GM12878 (cell line): ENCODE measurements at regions not wholly inside any gene's neighbourhood (a gene's known extent, or its start where the extent isn't known, plus 50 kb on each side); places are given as distances from the start of the nearest gene placed in this dataset.

ENCODE experiments used
- ATAC-seq: fragments of 200-7000 bp; cut with Tn5 transposase; 3 replicates; pipeline ENCODE4 v1.9.1; 2020; ENCODE audit warnings: mild to moderate bottlenecking, moderate library complexity
- BruUV-seq: library from RNA; stranded (reverse); fragments of 400-500 nt; replicated peaks from 2 replicates; lab custom pipeline; 2021; lab: Mats Ljungman, UMichigan
- CTCF ChIA-PET: fragments of 300-600 bp; sonication (Branson Sonifier 250); formaldehyde crosslinking; extraction: SDS; loops from one replicate; lab custom pipeline; 2021; ENCODE audit warnings: inconsistent platforms; lab: Yijun Ruan, JAX
- POLR2A ChIA-PET: fragments of 350-600 bp; formaldehyde crosslinking; extraction: SDS; loops from one replicate; lab custom pipeline; 2021; ENCODE audit warnings: inconsistent platforms; lab: Charles Lee
- RAD21 ChIA-PET: fragments of 300-600 bp; sonication (Branson Sonifier 250); formaldehyde crosslinking; loops from one replicate; lab custom pipeline; 2023; ENCODE audit warnings: antibody characterized with exemption; ENCODE audit not compliant: unreplicated experiment; lab: Charles Lee
- SMC1A ChIA-PET: fragments of 300-600 bp; sonication (Branson Sonifier 250); formaldehyde crosslinking; loops from one replicate; lab custom pipeline; 2023; ENCODE audit not compliant: unreplicated experiment, uncharacterized antibody; lab: Charles Lee
- DNase-seq: peaks from one replicate; pipeline ENCODE4 v3.0.0-alpha.2; 2011; ENCODE audit warnings: low read depth, low spot score
- FAIRE-seq: peaks from 3 replicates; lab custom pipeline; 2011; peaks lifted over from hg19 to GRCh38; lab: Jason Lieb, UNC
- H2AFZ ChIP-seq: 2 replicates; pipeline ENCODE4 v1.6.0; 2011; ENCODE audit warnings: low read depth, low read length, control low read depth; ENCODE audit not compliant: control insufficient read depth
- H3K27ac ChIP-seq: 2 replicates; pipeline ENCODE4 v1.5.1; 2011; ENCODE audit warnings: control low read depth; ENCODE audit not compliant: control insufficient read depth, insufficient read depth
- H3K27me3 ChIP-seq, 2 experiments: replicated peaks in 1 of 2; 2 replicates each; pipeline versions ENCODE4 v1.6.0 to v1.6.1; 2011; ENCODE audit warnings: low read length in 1 of 2; ENCODE audit not compliant: control insufficient read depth in 2 of 2, insufficient read depth in 2 of 2
- H3K36me3 ChIP-seq, 2 experiments: 2 replicates each; pipeline ENCODE4 v1.5.1; 2011; ENCODE audit warnings: low read length in 1 of 2; ENCODE audit not compliant: control insufficient read depth in 2 of 2, insufficient read depth in 2 of 2
- H3K4me1 ChIP-seq: 2 replicates; pipeline ENCODE4 v1.6.1; 2011; ENCODE audit warnings: mild to moderate bottlenecking, low read length, moderate library complexity, mixed read lengths; ENCODE audit not compliant: control insufficient read depth, insufficient read depth
- H3K4me2 ChIP-seq: 2 replicates; pipeline ENCODE4 v1.6.0; 2011; ENCODE audit warnings: control low read depth; ENCODE audit not compliant: control insufficient read depth, insufficient read depth
- H3K4me3 ChIP-seq: fragments of 200-600 bp; sonication (generic); 2 replicates; pipeline ENCODE4 v1.5.1; 2016
- H3K79me2 ChIP-seq: 2 replicates; pipeline ENCODE4 v1.6.0; 2011; ENCODE audit warnings: low read length; ENCODE audit not compliant: control insufficient read depth, insufficient read depth
- H3K9ac ChIP-seq: 2 replicates; pipeline ENCODE4 v1.8.0; 2011; ENCODE audit warnings: low read length, control low read depth, mixed read lengths; ENCODE audit not compliant: control insufficient read depth, insufficient read depth
- H3K9me3 ChIP-seq: replicated peaks from 3 replicates; pipeline ENCODE4 v1.5.1; 2011; ENCODE audit warnings: mild to moderate bottlenecking, low read length; ENCODE audit not compliant: control insufficient read depth, insufficient read depth
- H4K20me1 ChIP-seq: 2 replicates; pipeline ENCODE4 v1.6.0; 2011; ENCODE audit not compliant: control insufficient read depth, insufficient read depth
- CBFB ChIP-seq: IDR thresholded peaks from 2 replicates; pipeline ENCODE4 v1.6.1; 2016; ENCODE audit warnings: antibody characterized with exemption, low read depth
- CEBPB ChIP-seq, 2 experiments: fragments of 150-350 bp in 1 of 2; IDR thresholded peaks; 2 replicates each; pipeline ENCODE4 v1.6.1; 2012 to 2014; ENCODE audit warnings: low read depth in 2 of 2, low read length in 2 of 2, borderline replicate concordance in 1 of 2, inconsistent platforms in 1 of 2
- CHD1 ChIP-seq: IDR thresholded peaks from 2 replicates; pipeline ENCODE4 v1.6.1; 2012; ENCODE audit warnings: low read depth, low read length, improper control_type of control experiment
- HCFC1 ChIP-seq: fragments of 150-350 bp; IDR thresholded peaks from 2 replicates; pipeline ENCODE4 v1.6.1; 2014; ENCODE audit warnings: low read length
- HDAC2 ChIP-seq: fragments of 200-600 bp; sonication (generic); IDR thresholded peaks from 2 replicates; pipeline ENCODE4 v1.6.1; 2017
- IKZF1 ChIP-seq: fragments of 450-650 bp; conservative IDR thresholded peaks from 2 replicates; pipeline ENCODE4 v1.6.1; 2017; ENCODE audit warnings: antibody characterized with exemption, mild to moderate bottlenecking
- IRF4 ChIP-seq: IDR thresholded peaks from 2 replicates; pipeline ENCODE4 v1.6.1; 2011; ENCODE audit warnings: low read depth, low read length
- JUNB ChIP-seq: IDR thresholded peaks from 2 replicates; pipeline ENCODE4 v1.6.1; 2016; ENCODE audit warnings: antibody characterized with exemption, mild to moderate bottlenecking
- MXI1 ChIP-seq: fragments of 150-350 bp; IDR thresholded peaks from 2 replicates; pipeline ENCODE4 v1.6.1; 2011; ENCODE audit warnings: low read depth, mild to moderate bottlenecking, inconsistent platforms, low read length, improper control_type of control experiment
- MYC ChIP-seq: IDR thresholded peaks from 2 replicates; pipeline ENCODE4 v1.6.1; 2011; ENCODE audit warnings: mild to moderate bottlenecking, low read length, moderate library complexity, inconsistent platforms; ENCODE audit not compliant: insufficient read depth, insufficient replicate concordance, insufficient read length, severe bottlenecking
- PML ChIP-seq: IDR thresholded peaks from 2 replicates; pipeline ENCODE4 v1.6.1; 2012; ENCODE audit warnings: low read length, inconsistent platforms
- POLR2AphosphoS2 ChIP-seq: IDR thresholded peaks from 2 replicates; pipeline ENCODE4 v1.6.1; 2011; ENCODE audit warnings: low read depth, mild to moderate bottlenecking, low read length, improper control_type of control experiment, moderate library complexity
- RAD21 ChIP-seq: IDR thresholded peaks from 2 replicates; pipeline ENCODE4 v1.6.1; 2011; ENCODE audit warnings: mild to moderate bottlenecking, low read depth, low read length, moderate library complexity; ENCODE audit not compliant: insufficient read depth
- SMAD5 ChIP-seq: IDR thresholded peaks from 2 replicates; pipeline ENCODE4 v1.6.1; 2016; ENCODE audit warnings: antibody characterized with exemption, low read depth
- SREBF1 ChIP-seq: IDR thresholded peaks from 2 replicates; pipeline ENCODE4 v1.6.1; 2012; ENCODE audit warnings: mild to moderate bottlenecking, low read length
- ZNF24 ChIP-seq: fragments of 450-650 bp; IDR thresholded peaks from 2 replicates; pipeline ENCODE4 v1.6.1; 2017; ENCODE audit warnings: antibody characterized with exemption, mild to moderate bottlenecking
- ZNF384 ChIP-seq: IDR thresholded peaks from 2 replicates; pipeline ENCODE4 v1.6.1; 2012; ENCODE audit warnings: low read depth, mild to moderate bottlenecking, low read length, improper control_type of control experiment, borderline replicate concordance
- ZSCAN29 ChIP-seq: fragments of 450-650 bp; IDR thresholded peaks from 2 replicates; pipeline ENCODE4 v1.6.1; 2017; ENCODE audit warnings: mild to moderate bottlenecking, moderate library complexity
- WGBS: methylation state at CpG from one replicate; pipeline ENCODE4 v1.1.6; 2016; ENCODE audit warnings: low lambda C conversion rate; ENCODE audit not compliant: insufficient replicate concordance, insufficient coverage; ENCODE audit errors: missing lambda C conversion rate; 5-methylcytosine and 5-hydroxymethylcytosine counted together
- in situ Hi-C: fragments of 300-500 bp; cut with MboI; formaldehyde crosslinking; loops from 9 replicates; pipeline ENCODE4 v1.14.3; 2018; ENCODE audit warnings: mixed read lengths
- intact Hi-C: fragments of 100-400 bp; cut with micrococcal nuclease; formaldehyde crosslinking; loops from one replicate; pipeline ENCODE4 v1.14.2; 2022; ENCODE audit not compliant: unreplicated experiment
- TF ChIP-seq, protein P1 (sequence below), 3 experiments: IDR thresholded peaks in 2 of 3; conservative IDR thresholded peaks in 1 of 3; 2 replicates each; pipeline ENCODE4 v1.5.1; 2011; ENCODE audit warnings: low read depth in 3 of 3, low read length in 3 of 3, mild to moderate bottlenecking in 3 of 3, control low read depth in 2 of 3, moderate library complexity in 2 of 3, inconsistent platforms in 1 of 3, mixed read lengths in 1 of 3; ENCODE audit not compliant: control insufficient read depth in 2 of 3, insufficient read depth in 1 of 3; ENCODE audit errors: extremely low read depth in 1 of 3
- TF ChIP-seq, protein P2 (sequence below): fragments of 450-650 bp; IDR thresholded peaks from 2 replicates; pipeline ENCODE4 v1.6.1; 2017; ENCODE audit warnings: antibody characterized with exemption, mild to moderate bottlenecking, moderate library complexity

DNA sequence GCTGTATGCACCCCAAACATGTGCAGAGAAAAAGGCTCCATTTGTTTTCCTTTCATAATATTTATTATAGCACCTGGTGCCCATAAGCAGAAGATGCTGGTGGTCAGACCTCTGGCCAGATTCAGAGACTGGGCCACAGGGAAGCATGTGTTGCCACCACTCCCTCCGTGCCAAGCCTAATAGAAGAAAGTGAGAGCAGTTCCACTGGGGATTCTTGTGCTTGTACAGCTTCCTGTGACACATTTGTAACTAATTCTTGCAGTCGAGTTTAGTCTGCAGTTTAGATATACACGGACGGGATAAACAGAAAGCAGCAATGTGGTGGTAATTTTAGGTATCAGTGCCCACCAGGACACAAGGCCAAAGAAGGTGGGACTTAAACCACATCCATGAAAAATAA, 135.4 kb upstream of the PIEZO2 start:
- intact Hi-C loops (no loop called here), in situ Hi-C loops (no loop called here)
- Histone ChIP-seq H3K36me3 (no peaks in the 10 kb centered on the region), H3K4me1 (no peaks in the 10 kb centered on the region), H3K4me3 (no peak overlapping the region), H3K79me2 (no peaks in the 10 kb centered on the region), H3K9me3 (no peaks in the 10 kb centered on the region), H3K9ac (no peak overlapping the region), H3K27ac (no peak overlapping the region), H3K27me3 (no peaks in the 10 kb centered on the region), H4K20me1 (no peaks in the 10 kb centered on the region; the same call in 1 of the 2 replicates), H2AFZ (no peak overlapping the region), H3K4me2 (no peak overlapping the region)
- TF ChIP-seq IRF4 = no peak
- no peak for TF ChIP-seq POLR2AphosphoS2
- no peak for TF ChIP-seq ZNF384
- TF ChIP-seq IKZF1 = no peak
- TF ChIP-seq CHD1 = no peak
- no peak for TF ChIP-seq MYC
- TF ChIP-seq, protein P1, sequence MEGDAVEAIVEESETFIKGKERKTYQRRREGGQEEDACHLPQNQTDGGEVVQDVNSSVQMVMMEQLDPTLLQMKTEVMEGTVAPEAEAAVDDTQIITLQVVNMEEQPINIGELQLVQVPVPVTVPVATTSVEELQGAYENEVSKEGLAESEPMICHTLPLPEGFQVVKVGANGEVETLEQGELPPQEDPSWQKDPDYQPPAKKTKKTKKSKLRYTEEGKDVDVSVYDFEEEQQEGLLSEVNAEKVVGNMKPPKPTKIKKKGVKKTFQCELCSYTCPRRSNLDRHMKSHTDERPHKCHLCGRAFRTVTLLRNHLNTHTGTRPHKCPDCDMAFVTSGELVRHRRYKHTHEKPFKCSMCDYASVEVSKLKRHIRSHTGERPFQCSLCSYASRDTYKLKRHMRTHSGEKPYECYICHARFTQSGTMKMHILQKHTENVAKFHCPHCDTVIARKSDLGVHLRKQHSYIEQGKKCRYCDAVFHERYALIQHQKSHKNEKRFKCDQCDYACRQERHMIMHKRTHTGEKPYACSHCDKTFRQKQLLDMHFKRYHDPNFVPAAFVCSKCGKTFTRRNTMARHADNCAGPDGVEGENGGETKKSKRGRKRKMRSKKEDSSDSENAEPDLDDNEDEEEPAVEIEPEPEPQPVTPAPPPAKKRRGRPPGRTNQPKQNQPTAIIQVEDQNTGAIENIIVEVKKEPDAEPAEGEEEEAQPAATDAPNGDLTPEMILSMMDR (IDR thresholded peaks at IDR 0.05 in 2 of 3, conservative IDR thresholded peaks at IDR 0.05 in 1 of 3; ENCODE audit: control insufficient read depth in 2 of 3, extremely low read depth in 1 of 3, insufficient read depth in 1 of 3, low read depth in 3 of 3, low read length in 3 of 3) = no peak
- no peak for TF ChIP-seq SMAD5
- TF ChIP-seq CBFB = no peak
- TF ChIP-seq JUNB = no peak
- TF ChIP-seq CEBPB (IDR thresholded peaks at IDR 0.05; ENCODE audit: borderline replicate concordance in 1 of 2, low read depth in 2 of 2, low read length in 2 of 2) = no peak
- no peak for TF ChIP-seq PML
- TF ChIP-seq HDAC2 = no peak
- TF ChIP-seq, protein P2, sequence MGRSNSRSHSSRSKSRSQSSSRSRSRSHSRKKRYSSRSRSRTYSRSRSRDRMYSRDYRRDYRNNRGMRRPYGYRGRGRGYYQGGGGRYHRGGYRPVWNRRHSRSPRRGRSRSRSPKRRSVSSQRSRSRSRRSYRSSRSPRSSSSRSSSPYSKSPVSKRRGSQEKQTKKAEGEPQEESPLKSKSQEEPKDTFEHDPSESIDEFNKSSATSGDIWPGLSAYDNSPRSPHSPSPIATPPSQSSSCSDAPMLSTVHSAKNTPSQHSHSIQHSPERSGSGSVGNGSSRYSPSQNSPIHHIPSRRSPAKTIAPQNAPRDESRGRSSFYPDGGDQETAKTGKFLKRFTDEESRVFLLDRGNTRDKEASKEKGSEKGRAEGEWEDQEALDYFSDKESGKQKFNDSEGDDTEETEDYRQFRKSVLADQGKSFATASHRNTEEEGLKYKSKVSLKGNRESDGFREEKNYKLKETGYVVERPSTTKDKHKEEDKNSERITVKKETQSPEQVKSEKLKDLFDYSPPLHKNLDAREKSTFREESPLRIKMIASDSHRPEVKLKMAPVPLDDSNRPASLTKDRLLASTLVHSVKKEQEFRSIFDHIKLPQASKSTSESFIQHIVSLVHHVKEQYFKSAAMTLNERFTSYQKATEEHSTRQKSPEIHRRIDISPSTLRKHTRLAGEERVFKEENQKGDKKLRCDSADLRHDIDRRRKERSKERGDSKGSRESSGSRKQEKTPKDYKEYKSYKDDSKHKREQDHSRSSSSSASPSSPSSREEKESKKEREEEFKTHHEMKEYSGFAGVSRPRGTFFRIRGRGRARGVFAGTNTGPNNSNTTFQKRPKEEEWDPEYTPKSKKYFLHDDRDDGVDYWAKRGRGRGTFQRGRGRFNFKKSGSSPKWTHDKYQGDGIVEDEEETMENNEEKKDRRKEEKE = no peak
- TF ChIP-seq SREBF1 = no peak
- TF ChIP-seq MXI1 = no peak
- TF ChIP-seq HCFC1 = no peak
- TF ChIP-seq ZNF24 = no peak
- no peak for TF ChIP-seq RAD21
- no peak for TF ChIP-seq ZSCAN29
- BruUV-seq = no TSS peak
- CTCF ChIA-PET = no interaction called here
- POLR2A ChIA-PET = no interaction called here
- FAIRE-seq (no peak), DNase-seq (no peak), ATAC-seq (no peak)
- SMC1A ChIA-PET = no interaction called here
- WGBS = 18% methylated on average over 4 of the region's 4 CpGs
- RAD21 ChIA-PET = no interaction called here
